ENCODE measurements at regions not wholly inside any gene's neighbourhood (a gene's known extent, or its start where the extent isn't known, plus 50 kb on each side); places are given as distances from the start of the nearest gene placed in this dataset.

- Histone ChIP-seq H3K4me3 (replicated peaks; ENCODE audit: insufficient read depth, low read length) (no peak overlapping the region), H3K27me3 (ENCODE audit: insufficient read depth, poor library complexity, severe bottlenecking) (no peaks in the 10 kb centered on the region), H3K27ac (replicated peaks) (no peak overlapping the region)
- DNase-seq (ENCODE audit: low read depth in 1 of 2, low spot score in 1 of 2): no peak
- TF ChIP-seq GABPA (IDR thresholded peaks at IDR 0.05; ENCODE audit: low read depth) (no peak), CTCF (IDR thresholded peaks at IDR 0.05; ENCODE audit: insufficient read depth, low read length) (no peak), POLR2AphosphoS5 (IDR thresholded peaks at IDR 0.05; ENCODE audit: low read depth) (no peak), SPI1 (IDR thresholded peaks at IDR 0.05; ENCODE audit: borderline replicate concordance, low read depth) (no peak)
- TF ChIP-seq, protein P1, sequence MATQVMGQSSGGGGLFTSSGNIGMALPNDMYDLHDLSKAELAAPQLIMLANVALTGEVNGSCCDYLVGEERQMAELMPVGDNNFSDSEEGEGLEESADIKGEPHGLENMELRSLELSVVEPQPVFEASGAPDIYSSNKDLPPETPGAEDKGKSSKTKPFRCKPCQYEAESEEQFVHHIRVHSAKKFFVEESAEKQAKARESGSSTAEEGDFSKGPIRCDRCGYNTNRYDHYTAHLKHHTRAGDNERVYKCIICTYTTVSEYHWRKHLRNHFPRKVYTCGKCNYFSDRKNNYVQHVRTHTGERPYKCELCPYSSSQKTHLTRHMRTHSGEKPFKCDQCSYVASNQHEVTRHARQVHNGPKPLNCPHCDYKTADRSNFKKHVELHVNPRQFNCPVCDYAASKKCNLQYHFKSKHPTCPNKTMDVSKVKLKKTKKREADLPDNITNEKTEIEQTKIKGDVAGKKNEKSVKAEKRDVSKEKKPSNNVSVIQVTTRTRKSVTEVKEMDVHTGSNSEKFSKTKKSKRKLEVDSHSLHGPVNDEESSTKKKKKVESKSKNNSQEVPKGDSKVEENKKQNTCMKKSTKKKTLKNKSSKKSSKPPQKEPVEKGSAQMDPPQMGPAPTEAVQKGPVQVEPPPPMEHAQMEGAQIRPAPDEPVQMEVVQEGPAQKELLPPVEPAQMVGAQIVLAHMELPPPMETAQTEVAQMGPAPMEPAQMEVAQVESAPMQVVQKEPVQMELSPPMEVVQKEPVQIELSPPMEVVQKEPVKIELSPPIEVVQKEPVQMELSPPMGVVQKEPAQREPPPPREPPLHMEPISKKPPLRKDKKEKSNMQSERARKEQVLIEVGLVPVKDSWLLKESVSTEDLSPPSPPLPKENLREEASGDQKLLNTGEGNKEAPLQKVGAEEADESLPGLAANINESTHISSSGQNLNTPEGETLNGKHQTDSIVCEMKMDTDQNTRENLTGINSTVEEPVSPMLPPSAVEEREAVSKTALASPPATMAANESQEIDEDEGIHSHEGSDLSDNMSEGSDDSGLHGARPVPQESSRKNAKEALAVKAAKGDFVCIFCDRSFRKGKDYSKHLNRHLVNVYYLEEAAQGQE (IDR thresholded peaks at IDR 0.05; ENCODE audit: insufficient replicate concordance, low read depth): no peak
These were observed 252.4 kb upstream of the SLIT2 start for GRCh38 chr4:19999276-19999675.

DNA sequence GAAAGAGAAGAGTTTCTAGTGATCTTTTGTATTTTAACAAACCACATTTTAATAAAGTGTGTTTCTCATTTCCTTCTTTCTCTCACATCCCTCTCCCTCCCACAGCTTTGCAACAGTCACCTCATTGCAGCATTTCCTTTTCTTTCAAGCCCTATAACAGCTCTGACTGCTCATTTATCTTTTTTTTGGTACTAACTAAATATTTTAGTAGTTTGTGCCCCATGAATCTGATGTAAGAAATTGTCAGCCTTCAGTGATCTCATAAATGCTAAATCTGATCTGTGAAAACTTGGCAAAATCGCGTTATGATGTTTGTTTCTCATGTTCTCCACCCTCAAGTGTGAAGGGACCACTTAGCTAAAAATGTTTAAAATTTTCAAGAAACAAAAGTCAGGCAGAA lies 258.5 kb upstream of the SLIT2 start:
- TF ChIP-seq, protein P1 (IDR thresholded peaks at IDR 0.05; ENCODE audit: insufficient replicate concordance, low read depth): no peak
- TF ChIP-seq GABPA (IDR thresholded peaks at IDR 0.05; ENCODE audit: low read depth) (peak; percentile 32; the same call in 1 of the 2 replicates), SPI1 (IDR thresholded peaks at IDR 0.05; ENCODE audit: borderline replicate concordance, low read depth) (peak; percentile 59; the same call in 1 of the 2 replicates)
- H3K4me3 ChIP-seq (replicated peaks; ENCODE audit: insufficient read depth, low read length): no peak overlapping the region
- H3K27me3 ChIP-seq (ENCODE audit: insufficient read depth, poor library complexity, severe bottlenecking): no peaks in the 10 kb centered on the region
- DNase-seq (ENCODE audit: low read depth in 1 of 2, low spot score in 1 of 2): peak in 1 of 2 experiments; percentile 77
- H3K27ac ChIP-seq (replicated peaks): peak overlapping the region; percentile 87

- DNase-seq (ENCODE audit: low read depth in 1 of 2, low spot score in 1 of 2): peak in 1 of 2 experiments; percentile 12
- no peak for TF ChIP-seq GABPA (IDR thresholded peaks at IDR 0.05; ENCODE audit: low read depth)
- TF ChIP-seq, protein P1 (IDR thresholded peaks at IDR 0.05; ENCODE audit: insufficient replicate concordance, low read depth): peak; percentile 18
- TF ChIP-seq POLR2AphosphoS5 (IDR thresholded peaks at IDR 0.05; ENCODE audit: low read depth): no peak
- Histone ChIP-seq H3K27me3 (ENCODE audit: insufficient read depth, poor library complexity, severe bottlenecking) (no peaks in the 10 kb centered on the region), H3K4me3 (replicated peaks; ENCODE audit: insufficient read depth, low read length) (no peak overlapping the region), H3K27ac (replicated peaks) (peak overlapping the region; percentile 87)
These were observed 259.1 kb upstream of the SLIT2 start for GRCh38 chr4:19992471-19993093.

DNA sequence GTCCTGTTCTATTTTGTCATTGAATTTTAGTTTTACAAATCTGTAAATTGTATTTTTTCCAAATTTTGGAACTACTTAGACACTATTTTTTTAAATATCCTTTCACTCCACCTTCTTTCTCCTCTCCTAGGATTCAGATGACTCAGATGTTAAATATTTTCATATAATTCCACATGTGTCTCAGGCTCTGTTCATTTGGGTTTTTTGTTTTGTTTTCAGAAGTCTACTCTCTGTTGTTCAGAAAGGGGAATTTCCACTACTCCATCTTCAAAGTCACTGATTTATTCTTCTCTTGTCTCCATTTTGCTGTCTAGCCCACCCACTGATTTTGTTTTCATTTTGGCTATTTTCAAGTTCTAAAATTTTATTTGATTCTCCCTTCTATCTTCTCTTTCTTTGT lies 264.0 kb upstream of the SLIT2 start:
- no peak for DNase-seq (ENCODE audit: low read depth in 1 of 2, low spot score in 1 of 2)
- Histone ChIP-seq H3K4me3 (replicated peaks; ENCODE audit: insufficient read depth, low read length) (no peak overlapping the region), H3K27me3 (ENCODE audit: insufficient read depth, poor library complexity, severe bottlenecking) (no peaks in the 10 kb centered on the region), H3K27ac (replicated peaks) (no peak overlapping the region)
- TF ChIP-seq GABPA (IDR thresholded peaks at IDR 0.05; ENCODE audit: low read depth) (no peak), CTCF (IDR thresholded peaks at IDR 0.05; ENCODE audit: insufficient read depth, low read length) (no peak), SPI1 (IDR thresholded peaks at IDR 0.05; ENCODE audit: borderline replicate concordance, low read depth) (no peak), POLR2AphosphoS5 (IDR thresholded peaks at IDR 0.05; ENCODE audit: low read depth) (no peak)
- TF ChIP-seq, protein P1 (IDR thresholded peaks at IDR 0.05; ENCODE audit: insufficient replicate concordance, low read depth): no peak

All from HL-60 (cell line).